GM21529 (cell line): ENCODE measurements at regions not wholly inside any gene's neighbourhood (a gene's known extent, or its start where the extent isn't known, plus 50 kb on each side); places are given as distances from the start of the nearest gene placed in this dataset.

Source experiments
- ATAC-seq: cut with Tn5 transposase; IDR thresholded peaks from one replicate; pipeline ENCODE4 v1.9.1; 2021; ENCODE audit not compliant: unreplicated experiment

DNA sequence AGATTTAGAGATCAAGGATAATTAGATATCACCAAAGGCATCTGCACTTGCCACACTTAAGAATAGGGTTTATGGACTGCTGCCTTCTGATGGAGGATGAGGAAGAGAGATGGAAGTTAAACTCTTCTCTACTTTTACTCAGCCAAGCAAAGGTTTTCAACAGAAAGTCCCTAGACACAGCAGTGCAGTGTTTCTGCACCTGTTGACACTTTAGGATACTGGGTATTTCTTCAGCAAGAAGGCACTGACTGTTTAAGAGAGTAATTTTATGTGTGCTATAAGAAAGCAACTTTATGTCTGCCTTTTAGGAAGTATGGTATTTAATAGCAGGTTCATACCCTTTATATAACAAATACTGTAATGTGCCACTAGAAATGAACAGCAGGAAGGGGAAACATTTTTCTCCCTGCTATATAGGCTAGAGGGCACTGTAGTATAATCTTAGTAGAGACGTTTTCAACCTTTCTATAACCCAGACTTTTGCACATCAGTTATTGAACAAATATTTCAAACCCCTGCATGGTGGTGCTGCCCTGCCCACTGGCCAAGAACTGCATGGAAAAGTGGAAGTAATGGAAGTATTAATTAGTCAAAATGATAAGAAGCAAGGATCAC is 225.0 kb upstream of the GRIP1 start:
- ATAC-seq = no peak

DNA sequence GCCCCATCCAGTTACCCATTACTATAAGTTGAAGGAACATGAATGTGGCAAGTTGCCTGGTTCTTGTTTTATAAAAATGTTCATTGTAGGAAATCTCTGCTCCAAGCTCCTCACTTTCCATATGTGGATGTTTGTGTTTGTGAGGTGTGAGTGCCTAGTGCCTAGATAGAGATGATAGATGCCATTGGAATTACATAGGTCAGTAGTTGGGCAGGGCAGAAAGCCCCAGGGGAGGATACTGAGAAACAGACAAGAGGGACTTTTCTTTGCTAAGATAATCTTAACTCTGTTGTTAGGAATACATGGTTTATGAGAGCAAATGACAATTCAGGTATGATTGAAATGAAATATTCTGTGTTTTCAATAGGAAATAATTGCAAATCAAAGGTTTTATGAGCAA is 226.3 kb upstream of the GRIP1 start:
- no peak for ATAC-seq

DNA sequence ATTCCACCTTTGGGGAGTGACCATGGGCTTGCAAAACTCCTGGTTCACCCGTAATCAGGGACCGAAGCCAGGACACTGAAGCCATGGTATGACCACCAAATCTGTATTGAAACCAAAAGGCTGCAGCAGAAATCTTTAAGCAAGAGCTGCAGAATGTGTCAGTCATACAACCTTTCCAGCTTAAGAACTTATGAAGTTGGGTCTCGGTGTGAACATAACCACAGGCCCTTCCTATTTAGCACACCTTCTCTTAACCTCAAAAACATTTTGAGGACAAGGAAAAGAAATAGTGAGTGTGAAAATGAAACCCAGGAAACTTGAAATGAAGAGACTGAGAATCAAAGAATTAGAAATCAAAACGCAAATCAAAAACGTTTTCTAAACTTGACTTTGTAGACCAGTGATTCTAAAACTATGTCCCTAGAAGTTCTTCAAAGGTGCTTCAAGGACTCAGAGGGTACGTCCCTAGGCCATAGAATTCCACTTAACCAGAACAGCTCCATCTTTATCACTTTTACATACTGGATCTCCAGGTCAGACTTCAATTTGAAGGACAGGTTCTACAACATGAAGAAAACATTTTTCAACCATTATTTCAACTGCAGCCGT is 231.6 kb upstream of the GRIP1 start:
- ATAC-seq = no peak

DNA sequence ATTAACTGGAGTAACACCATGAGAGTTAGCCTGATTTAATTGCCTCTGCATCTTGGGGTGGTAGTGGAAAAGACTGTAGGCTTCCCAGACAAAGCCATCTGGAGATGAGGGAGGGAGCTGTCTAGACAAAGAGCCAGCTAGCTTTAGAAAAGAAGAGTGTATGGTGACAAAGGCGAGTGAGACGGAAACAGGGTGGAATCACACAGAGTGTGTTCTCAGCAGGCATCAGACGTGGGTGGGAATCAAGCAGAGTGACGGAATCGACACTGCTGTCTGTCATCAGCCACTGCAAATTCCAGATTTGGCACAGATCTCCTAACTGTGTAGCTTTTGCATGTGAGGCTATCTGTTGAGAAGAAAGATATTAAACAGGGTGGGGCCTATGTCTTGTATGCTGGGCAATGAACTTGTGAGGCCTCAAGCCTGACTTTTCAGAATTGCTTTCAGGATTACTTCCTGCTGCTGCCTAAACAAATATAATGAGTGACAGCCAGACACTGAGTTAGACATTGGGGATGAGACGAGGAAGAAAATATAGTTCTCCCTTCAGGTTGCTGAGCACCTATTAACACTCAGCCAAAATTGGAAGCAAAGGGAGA is 236.5 kb upstream of the GRIP1 start:
- ATAC-seq = no peak

DNA sequence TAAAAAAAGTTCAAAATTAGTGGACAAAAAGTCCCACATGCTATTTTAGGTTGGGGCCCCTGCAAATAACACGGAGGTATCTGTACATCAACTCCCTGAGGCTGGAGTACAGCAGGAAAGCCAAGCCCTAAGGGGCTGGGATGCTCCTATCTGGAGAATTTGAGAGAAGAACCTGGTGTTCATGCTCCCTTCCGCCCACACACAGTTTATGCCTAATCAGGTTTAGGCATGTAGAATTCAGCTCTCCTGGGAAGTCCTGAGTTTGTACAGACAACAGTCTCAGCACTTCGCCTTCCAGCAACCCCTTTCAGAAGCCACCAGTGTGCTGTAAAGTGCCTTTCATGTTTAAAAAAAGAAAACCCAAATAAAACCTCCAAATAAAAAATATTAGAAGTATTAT is 237.3 kb upstream of the GRIP1 start:
- ATAC-seq = no peak

DNA sequence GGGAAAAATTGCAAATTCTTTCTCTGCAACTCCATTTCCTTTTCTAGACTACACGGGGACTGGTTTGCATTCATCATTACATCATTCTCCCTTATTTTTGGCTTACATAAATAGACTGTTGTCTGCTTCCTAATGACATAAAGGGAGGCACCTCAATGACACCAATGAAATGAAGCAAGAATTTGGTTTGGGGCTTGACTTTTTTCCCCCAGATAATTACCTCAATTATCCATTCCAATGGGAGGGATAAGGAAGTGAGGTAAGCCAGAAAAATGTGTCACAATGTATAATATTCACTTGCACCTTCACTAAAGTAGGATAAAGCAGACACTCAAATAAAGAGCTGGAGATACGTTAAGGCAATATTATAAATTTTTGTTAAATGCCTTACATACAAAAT is 240.6 kb upstream of the GRIP1 start:
- ATAC-seq = no peak

DNA sequence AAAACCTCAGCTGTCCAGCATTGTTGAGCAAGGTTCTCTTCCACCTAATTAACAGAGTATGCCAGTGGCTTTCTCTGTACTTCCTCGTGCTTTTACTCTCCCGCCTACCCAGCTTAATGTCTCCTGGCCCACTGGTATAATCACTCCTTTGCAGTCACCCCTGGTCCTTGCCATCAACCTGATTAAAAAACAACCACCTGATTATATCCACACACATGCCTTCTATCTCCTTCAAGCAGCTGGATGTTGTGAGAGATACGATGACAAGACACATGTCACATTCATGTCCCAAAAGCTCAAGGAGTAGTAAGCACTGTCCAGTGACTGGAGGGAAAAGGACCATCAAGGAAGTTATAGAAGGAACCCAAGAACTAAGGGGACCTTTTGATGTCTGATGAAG is 241.3 kb upstream of the GRIP1 start:
- ATAC-seq = no peak

DNA sequence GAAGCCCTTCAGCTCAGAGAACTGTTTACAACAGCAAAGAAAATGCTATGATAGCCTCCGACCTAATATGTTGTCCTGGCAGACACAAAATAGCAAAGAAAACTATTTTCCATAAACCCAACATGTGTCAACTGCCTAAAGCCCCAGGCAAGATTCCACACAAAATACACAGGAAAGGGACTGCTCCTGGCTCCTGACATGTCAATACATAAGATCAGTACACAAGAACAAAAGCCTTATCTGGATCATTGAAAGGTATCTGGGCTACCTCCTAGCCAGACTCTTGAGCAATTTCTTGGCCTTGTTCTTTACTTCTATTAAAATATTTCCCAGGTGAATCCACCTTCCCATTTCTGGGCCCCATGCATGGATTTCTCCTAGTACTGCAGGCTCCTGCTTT is 242.3 kb upstream of the GRIP1 start:
- ATAC-seq = no peak

DNA sequence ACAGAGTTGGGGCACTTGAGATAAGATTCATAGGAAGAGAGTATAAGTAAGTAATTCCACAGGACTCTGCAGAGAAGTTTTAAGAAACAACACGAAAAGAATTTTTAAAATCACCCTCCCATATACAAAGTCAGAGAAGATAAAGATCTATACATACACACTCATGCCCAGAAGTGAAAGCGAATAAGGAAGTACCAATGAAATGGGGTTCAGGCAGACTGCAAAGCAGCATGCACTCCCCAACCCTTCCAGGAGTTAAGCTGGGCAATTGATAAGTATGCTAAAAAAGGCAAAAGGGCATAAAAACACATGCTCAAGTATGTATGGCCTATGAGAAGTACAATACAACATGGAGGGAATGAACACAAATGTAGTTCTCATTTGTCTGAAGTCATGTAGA is 246.2 kb upstream of the GRIP1 start:
- no peak for ATAC-seq

DNA sequence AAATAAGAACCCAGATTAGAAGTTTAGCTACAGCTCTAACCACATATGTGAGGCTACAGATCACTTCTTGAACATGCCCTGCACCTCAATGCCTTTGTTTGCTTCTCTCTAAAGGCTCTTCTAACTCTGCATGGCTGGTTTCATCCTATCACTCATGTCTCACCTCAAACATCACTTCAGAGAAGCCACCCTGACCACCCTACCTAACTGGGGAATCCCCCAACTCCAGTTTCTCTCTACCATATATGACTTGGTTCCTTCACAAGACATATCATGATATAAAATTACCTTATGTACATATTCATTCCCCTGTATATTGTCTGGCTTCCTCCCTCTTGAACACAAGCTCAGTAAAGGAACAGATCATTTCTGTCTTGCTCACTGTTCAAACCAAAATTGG is 250.2 kb upstream of the GRIP1 start:
- no peak for ATAC-seq

DNA sequence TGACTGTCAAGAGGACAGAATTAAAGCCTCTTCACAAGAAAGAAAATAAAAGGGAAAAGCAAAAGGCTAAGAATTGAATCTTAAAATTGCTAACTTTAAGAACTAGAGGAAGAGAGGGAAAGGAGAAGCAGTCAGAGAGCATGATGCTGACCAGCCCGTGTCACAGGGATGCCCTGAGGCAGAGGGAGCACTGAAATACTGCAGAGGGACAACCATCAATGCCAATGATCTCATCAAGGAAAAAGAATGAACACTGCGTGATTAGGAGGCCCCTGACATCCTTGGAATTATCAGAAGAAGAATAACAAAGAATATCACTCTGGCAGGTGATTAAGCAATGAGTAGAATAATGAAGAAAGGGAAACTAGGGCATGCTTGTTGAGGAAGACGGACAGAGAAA is 252.2 kb upstream of the GRIP1 start:
- no peak for ATAC-seq

DNA sequence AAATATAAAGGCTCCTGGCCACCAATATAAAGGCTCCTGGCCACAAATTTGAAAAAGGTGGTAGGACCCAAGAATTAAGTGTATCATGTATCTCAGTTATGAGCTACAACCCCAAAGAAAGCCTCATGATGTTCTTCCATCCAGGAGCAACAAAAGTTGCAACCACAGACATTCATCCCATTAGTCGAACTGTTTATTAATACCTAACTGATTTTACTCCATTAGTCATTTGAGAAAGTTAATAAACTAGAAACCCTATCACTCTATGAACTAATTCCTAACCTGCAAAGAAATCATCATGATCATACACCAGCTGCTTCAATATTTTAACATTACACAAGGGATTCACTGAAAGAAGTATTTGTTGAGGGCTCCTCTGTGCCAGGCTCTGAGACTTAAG is 253.2 kb upstream of the GRIP1 start:
- no peak for ATAC-seq

DNA sequence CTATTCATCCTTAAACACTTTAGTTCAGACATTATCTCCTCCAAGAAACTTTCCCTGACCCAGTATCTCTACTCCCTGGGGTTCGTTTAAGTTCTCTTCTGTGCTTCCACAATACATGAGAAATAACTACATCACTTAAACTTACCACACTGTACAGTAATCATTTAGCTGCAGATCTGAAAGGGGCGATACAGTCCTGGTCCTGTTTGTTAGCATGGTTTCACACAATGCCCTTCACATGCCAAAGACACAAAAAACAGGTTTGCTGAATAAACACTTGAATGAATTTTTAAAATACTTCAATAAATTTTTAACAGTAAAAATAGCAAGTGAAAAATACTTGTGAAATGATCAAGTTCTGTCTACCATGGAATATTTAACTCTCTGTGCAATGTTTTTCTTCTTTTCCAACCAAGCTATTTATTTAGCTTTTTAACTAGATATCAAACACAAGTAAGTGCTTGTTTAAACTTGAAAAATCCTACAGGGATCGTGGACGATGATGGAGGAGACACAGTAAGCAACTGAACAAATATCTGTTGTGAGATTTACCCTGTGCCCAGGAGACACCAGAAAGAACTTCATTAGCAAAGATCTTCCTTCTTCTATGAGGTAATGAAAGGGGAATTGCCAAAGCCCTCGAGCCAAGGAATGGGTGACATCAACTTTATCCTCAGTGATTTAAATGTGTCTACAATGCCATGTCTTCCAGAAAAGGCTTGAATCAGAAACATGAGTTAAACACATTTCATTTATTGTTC is 255.6 kb upstream of the GRIP1 start:
- no peak for ATAC-seq

DNA sequence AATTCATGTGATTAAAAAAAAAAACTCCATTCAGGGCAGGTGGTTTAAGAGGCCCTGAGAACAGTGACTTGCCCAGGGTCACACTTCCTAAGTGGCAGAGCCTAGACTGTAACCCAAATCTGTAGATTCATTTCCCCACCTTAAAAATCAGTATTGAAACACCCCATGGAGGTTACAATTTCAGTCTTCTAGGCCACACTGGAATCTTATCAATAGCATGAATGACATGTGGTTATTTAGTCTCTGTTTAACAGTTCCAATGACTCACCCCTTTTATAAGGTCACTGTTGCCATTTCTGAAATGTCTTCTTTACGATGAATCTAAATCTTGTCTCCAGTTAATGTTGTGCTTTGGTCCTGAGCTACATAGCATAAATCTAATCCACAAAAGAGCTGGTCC is 262.3 kb upstream of the GRIP1 start:
- no peak for ATAC-seq

DNA sequence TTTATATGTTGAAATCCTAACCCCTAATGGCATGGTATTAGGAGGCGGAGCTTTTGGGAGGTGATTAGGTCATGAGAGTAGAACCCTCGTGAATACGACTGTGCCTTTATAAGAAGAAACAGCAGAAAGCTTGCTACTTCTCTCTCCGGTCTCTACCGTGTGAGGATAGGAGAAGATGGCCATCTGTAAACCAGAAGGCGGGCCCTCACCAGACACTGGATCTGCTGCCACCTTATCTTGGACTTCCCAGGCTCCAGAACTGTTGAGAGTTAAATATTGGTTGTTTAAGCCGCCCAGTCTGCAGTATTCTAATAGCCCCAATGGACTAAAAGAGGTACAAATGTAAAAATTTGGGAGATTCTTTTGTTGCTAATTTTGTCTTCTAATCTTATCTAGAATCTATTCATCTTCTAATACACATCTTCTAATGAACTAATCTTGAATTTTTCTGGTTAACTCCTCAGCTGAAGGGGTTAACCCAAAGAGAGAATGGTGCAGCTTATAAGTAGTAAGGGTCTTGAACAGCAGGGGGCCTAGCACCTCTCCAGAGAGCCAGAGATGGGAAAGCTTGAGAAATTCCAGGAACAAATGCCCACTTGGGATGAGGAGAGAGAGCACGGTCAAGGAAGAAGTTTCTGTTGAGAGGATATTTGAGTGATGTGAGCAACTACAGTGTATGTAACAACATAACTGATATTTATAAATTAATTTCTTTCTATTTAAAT is 264.0 kb upstream of the GRIP1 start:
- no peak for ATAC-seq

DNA sequence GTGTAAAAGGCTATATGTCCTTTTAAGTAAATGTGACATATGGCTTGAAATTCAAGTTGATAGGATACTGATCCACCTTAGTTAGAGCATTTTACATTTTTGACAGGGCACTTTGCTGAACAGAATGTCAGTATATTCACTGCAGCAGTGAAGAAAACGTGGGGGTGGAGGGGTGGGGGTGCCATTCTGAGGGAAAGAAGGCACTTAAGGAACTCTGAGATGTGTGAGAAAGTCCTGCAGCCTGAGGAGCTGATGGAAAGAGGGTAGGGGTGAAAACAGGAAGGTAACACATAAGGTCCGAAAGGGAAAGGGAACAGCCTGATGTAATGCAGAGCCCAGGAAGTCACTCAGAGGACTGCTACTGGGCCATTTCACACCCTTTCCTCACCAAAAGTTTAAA is 265.5 kb upstream of the GRIP1 start:
- ATAC-seq = no peak

DNA sequence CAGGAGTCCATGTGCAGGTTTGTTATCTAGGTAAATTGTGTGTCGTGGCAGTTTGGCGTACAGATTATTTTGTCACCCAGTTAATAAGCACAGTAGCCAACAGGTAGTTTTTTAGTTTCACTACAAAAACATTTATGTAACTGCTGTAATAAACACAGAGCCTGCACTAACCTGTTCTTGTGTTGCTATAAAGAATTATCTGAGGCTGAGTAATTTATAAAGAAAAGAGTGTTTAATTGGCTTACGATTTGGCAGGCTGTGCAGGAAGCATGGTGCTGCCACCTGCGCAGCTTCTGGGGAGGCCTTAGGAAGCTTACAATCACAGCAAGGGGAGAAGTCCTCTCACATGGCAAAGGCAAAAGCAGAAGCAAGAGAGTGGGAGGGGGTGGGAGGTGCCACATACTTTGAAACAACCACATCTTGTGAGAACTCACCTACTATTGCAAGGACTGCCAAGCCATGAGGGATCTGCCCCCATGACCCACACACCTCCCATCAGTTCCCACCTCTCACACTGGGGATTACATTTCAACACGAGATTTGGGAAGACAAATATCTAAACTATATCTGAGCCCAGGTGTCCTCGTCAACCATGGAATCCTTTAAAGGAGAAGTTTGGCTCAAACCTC is 266.4 kb upstream of the GRIP1 start:
- no peak for ATAC-seq

DNA sequence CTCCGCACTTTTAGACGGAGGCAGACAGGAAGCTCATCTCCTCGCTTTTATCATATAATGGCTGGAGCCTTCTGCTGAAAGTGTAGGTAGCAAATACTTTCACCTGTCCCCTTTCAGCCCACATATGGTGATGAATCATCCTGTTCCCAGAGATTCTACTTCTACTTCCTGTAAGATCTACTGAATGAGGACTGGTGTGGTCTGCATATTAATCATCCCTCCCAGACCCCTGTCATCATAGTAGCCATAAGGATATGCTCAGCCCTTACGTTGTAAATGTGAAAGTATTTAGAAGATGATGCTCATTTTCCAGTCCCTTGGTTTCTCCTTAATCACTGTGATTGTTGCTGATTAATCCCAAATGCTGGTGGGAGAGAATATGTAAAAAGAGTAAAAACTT is 268.2 kb upstream of the GRIP1 start:
- ATAC-seq = no peak

DNA sequence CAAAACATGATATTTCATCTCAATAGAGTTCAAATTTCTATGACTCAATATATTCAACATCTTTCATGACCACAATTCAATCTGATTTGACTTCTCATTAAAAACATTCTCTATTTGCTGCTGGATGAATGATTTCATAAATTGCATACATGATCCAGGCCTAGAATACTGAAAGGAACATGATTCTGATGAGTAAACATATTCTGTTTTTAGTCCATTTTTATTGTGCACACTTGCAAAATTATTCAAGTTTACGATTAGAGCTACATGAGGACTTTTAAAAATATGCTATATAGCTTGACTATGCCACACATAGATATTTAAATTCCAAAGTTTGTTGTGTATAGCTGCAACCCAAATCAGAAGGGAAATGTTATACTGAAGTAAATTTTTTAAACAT is 273.8 kb upstream of the GRIP1 start:
- no peak for ATAC-seq

DNA sequence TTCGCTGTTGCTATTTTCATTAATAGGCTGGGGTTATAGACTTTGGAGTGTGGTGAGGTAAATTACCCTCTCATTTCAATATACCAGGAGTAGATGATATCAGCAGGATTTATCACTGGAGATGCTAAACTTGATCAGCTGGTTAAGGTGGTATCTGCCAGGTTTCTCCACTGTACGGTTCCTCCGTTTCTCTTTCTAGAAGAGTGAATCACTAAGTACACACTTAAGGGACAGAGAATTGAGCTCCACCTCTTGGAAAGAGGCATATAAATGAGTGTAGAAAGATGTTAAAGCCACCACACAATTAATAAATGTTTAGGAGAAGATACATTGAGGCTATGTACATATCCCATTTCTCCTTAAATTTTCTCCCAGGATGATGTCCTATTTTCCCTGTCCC is 277.4 kb upstream of the GRIP1 start:
- ATAC-seq = no peak

DNA sequence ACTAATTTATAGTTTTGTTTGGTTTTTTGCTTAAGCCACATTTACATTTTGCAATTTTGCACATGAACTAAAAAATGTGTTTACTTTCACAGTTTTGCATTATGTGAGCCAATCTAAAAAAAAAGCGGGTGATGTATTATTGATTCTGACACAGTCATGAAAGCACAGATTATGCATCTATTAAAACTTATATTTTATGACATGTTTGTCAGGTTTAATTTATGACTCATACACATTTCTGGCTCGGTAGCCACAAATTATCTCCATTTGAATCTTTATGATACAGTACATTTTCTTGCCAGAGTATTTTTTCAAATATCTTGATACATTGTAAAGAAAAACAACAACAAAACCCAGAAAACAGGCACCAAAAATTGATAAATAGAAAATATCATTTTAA is 280.4 kb upstream of the GRIP1 start:
- ATAC-seq = no peak
